Stimulated activated CD8-positive, alpha-beta memory T cell treated with anti-CD3 and anti-CD28 coated beads, Interleukin-2, amount 100 ng/mL, for 1 hour (primary cell): ENCODE measurements at regions not wholly inside any gene's neighbourhood (a gene's known extent, or its start where the extent isn't known, plus 50 kb on each side); places are given as distances from the start of the nearest gene placed in this dataset.
A peak's percentile ranks its signal among the peaks of the same experiment; 100 is the strongest.
"Not testable (repeated sequence)": the region's sequence is repeated elsewhere in the genome, so short reads cannot be mapped to it uniquely, and the experiment has no call there.

ENCODE experiments used
- DNase-seq, 2 donors: peaks; one replicate each; pipeline ENCODE4 v3.0.0-alpha.2; 2020; ENCODE audit warnings: low read depth in 2 of 2

DNA sequence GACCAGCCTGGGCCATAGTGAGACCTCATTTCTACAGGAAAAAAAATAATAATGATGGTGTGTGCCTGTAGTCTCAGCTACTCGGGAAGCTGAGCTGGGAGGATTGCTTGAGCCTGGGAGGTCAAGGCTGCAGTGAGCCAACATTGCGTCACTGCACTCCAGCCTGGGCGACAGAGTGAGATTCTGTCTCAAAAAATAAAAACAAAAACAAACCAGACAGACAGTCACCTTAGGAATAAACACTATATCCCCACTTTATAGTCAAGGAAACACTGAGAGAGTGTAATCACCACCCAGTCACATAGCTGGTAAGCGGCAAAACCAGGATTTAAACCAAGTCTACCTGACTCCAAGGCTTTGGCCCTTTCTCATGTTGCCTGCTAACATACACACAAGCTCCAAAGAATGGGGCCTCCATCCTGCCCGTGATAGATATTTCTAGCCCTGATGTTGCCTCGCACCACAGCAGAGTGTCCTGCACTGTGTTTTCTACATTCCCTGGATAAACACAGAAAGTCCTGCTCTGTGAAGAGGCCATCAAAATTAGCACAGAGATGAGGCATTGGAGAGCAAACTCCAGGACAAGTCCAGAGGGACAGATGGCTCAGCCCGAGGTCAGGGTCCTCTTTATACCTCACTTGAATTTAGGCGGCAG lies 66.1 kb upstream of the SMURF2 start:
- DNase-seq = no peak

DNA sequence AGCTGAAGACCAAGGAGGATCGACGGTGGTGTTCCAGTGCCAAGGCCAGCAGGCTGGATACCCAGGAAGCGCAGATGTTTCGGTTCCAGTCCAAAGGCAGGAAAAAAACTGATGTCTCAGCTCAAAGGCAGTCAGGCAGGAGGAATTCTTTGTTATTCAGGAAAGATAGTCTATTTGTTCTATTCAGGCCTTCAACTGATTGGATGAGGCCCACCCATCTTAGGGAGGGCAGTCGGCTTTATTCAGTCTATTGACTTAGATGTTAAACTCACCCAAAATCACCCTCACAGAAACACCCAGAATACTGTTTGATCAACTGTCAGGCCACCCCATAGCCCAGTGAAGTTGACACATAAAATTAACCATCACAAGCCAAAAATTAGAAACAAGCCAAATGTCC lies 63.9 kb upstream of the SMURF2 start:
- DNase-seq = not testable (repeated sequence)

DNA sequence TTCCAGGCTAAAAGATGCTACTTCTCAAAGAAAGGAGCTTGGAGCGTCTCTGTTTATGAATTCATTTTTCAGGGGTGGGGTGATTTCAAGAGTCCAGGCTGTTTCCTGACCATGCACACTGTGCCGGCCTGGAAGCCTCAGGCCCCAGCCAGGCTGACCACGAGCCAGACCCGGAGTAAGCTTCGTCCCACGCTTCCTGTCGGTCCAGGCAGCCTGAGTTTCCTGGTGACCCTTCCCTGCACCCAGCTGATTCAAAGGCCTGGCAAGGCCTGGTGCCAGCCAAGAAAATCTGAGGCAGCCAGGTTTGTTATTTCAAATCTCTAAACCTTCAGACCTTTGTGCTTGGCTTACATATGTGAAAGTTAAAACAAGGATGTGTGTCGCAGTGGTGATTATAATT lies 62.1 kb upstream of the SMURF2 start:
- not testable (repeated sequence) for DNase-seq

DNA sequence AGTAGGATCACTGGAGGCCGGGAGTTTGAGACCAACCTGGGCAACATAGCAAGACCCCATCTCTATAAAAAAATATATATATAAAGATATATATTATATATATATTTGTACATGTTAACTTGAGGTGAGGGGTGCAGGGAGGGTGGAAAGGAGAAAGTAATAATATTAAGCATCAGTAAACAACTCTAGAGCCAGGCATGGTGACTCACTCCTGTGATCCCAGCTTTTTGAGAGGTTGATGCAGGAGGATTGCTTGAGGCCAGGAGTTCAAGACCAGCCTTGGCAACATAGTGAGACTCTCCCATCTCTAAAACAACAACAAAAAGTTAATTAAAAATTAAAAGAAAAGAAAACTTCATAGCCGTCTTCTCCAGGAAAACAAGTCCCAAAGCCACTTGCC lies 61.7 kb upstream of the SMURF2 start:
- no peak for DNase-seq

DNA sequence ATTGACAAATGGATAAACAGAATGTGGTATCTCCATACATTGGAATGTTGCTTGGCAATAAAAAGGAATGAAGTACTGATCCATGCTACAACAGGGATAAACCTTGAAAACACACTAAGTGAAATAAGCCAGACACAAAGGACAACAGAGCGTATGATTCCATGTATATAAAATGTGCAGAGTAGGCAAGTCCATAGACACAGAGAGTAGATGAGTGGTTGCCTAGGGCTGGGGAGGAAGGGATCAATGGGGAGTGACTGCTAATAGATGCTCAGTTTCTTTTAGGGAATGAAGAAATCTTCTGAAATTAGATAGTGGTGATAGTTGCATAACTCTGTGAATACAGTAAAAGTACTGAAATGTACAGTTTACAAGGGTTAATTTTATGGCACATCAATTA lies 59.4 kb upstream of the SMURF2 start:
- DNase-seq = not testable (repeated sequence)

DNA sequence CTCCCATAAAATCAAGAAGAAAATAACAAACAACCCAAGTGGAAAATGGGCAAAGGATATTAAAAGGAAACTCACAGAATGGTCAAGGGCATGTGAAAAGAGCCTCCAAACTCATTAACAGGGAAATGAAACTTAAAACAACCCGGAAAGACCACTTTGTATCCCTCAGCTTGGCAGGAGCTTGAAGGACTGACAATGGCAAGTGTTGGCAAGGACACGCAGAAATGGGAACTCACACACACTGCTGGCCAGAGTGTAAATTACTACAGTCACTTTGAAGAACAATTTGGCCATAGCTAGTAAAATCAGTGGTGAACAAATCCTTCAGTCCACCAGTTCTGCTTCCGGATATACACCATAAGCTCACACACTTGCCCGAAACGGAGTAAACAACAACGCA lies 58.1 kb upstream of the SMURF2 start:
- DNase-seq = not testable (repeated sequence)

DNA sequence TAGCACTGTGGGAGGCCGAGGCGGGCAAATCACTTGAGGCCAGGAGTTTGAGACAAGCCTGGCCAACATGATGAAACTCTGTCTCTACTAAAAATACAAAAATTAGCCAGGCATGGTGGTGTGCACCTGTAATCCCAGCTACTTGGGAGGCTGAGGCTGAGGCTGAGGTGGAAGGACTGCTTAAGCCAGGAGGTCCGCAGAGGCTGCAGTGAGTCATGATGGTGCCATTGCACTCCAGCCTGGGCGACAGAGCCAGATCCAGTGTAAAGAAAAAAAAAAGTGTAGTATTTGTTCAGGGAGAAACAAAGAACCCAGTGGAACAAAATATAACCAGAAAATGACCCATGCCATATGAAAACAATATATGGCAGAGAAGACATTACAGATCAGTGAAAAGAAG lies 57.4 kb upstream of the SMURF2 start:
- DNase-seq = not testable (repeated sequence)

DNA sequence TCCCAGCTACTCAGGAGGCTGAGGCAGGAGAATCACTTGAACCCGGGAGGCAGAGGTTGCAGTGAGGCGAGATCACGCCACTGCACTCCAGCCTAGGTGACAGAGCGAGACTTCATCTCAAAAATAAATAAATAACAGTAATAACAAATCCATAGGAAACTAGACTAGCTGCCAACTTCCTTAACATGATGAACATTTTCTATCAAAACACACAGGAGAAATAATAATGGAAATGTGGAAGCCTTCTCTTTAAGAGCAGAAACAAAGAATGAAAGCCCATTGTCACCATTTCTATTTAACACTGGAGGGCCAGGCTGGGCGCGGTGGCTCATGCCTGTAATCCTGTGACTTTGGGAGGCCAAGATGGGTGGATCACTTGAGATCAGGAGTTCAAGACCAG lies 56.7 kb upstream of the SMURF2 start:
- not testable (repeated sequence) for DNase-seq

DNA sequence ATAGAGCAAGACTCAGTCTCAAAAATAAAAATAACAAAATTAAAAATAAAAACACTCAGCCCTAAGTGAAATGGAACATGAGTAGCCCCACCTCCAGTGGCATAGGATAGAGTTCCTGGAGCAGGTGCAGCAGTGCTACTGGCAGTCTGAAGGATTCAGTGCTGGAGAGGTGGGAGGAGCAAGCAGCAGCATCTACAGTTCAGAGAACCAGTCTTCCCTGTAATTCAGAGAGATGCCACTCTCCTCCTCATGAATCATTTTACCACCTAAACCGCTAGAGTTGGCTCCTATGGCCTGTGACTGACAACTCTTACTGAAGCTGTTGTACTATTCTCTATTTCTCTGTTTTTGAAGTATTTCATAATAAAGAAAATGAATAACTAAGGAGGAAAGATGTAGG lies 56.0 kb upstream of the SMURF2 start:
- no peak for DNase-seq

DNA sequence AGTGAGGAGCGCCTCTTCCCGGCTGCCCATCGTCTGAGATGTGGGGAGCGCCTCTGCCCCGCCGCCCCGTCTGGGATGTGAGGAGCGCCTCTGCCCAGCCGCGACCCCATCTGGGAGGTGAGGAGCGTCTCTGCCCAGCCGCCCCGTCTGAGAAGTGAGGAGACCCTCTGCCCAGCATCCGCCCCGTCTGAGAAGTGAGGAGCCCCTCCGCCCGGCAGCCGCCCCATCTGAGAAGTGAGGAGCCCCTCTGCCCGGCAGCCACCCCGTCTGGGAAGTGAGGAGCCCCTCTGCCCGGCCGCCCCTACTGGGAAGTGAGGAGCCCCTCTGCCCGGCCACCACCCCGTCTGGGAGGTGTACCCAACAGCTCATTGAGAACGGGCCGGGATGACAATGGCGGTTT lies 54.4 kb upstream of the SMURF2 start:
- not testable (repeated sequence) for DNase-seq

DNA sequence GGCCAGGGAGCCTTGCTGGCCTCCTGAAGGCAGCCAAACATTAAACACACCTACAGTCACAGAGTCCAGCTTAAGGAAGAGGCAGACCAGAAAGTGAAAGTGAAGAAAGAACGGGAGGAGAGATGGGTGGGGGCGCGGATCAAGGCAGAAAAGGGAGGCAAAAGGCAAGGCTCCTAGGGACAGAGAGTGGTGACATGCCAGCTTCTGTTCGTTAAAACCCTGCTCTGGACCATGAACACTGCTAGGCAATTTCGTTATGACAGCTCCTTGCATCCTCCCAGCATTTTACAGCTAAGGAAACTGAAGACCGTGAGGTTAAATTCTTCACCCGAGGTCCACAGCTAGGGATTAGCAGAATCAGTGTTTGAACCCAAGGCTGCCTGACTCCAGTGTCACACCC lies 51.7 kb upstream of the SMURF2 start:
- not testable (repeated sequence) for DNase-seq

DNA sequence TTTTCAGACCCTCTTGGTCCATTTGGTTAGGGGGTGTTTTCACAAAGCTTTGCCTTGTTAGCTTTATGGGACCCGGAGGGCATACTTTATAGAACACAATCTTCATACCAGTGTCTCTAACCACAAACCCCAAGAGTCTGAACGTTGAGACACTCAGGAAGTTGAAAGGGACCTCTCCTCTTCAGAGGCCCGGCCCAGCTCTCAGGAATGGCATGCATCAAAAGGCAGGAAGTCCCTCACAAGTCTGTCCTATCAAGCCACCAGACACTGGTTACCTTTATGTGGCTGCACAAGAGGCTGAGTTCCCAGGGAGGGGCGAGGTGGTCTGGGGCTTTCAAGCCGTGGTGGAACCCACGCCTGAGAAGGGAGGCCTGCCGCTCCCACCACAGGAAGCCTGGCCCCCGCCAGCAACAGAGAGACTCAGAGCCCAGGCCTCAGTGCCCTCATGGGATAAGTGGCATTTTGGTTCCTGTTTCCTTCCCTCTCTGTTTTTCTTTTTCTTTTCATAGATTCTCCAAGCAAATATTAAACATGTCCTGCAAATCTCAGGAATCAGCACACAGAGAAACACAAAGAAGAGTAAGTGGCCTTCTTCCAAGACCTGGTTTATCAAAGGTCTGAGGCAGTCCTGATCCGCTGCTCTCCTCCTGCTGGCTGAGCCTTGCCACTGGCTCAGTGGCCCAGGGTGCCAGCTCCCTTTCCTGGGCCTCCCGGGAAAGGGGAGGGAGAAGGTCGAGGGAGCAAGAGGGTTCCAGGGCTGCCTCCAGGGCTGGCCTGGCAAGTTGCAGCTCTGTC lies 50.6 kb upstream of the SMURF2 start:
- DNase-seq = peak; percentile 4 to 12
